ENCODE measurements at regions not wholly inside any gene's neighbourhood (a gene's known extent, or its start where the extent isn't known, plus 50 kb on each side); places are given as distances from the start of the nearest gene placed in this dataset.

- TF ChIP-seq, protein P1, sequence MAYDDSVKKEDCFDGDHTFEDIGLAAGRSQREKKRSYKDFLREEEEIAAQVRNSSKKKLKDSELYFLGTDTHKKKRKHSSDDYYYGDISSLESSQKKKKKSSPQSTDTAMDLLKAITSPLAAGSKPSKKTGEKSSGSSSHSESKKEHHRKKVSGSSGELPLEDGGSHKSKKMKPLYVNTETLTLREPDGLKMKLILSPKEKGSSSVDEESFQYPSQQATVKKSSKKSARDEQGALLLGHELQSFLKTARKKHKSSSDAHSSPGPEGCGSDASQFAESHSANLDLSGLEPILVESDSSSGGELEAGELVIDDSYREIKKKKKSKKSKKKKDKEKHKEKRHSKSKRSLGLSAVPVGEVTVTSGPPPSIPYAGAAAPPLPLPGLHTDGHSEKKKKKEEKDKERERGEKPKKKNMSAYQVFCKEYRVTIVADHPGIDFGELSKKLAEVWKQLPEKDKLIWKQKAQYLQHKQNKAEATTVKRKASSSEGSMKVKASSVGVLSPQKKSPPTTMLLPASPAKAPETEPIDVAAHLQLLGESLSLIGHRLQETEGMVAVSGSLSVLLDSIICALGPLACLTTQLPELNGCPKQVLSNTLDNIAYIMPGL (CRISPR knock-in tag; IDR thresholded peaks at IDR 0.05): no peak
- TF ChIP-seq, protein P2, sequence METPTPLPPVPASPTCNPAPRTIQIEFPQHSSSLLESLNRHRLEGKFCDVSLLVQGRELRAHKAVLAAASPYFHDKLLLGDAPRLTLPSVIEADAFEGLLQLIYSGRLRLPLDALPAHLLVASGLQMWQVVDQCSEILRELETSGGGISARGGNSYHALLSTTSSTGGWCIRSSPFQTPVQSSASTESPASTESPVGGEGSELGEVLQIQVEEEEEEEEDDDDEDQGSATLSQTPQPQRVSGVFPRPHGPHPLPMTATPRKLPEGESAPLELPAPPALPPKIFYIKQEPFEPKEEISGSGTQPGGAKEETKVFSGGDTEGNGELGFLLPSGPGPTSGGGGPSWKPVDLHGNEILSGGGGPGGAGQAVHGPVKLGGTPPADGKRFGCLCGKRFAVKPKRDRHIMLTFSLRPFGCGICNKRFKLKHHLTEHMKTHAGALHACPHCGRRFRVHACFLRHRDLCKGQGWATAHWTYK (CRISPR knock-in tag; IDR thresholded peaks at IDR 0.05): no peak
- TF ChIP-seq, protein P3, sequence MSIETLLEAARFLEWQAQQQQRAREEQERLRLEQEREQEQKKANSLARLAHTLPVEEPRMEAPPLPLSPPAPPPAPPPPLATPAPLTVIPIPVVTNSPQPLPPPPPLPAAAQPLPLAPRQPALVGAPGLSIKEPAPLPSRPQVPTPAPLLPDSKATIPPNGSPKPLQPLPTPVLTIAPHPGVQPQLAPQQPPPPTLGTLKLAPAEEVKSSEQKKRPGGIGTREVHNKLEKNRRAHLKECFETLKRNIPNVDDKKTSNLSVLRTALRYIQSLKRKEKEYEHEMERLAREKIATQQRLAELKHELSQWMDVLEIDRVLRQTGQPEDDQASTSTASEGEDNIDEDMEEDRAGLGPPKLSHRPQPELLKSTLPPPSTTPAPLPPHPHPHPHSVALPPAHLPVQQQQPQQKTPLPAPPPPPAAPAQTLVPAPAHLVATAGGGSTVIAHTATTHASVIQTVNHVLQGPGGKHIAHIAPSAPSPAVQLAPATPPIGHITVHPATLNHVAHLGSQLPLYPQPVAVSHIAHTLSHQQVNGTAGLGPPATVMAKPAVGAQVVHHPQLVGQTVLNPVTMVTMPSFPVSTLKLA (conservative IDR thresholded peaks at IDR 0.05): no peak
- no peak for TF ChIP-seq IFI16 (CRISPR knock-in tag; IDR thresholded peaks at IDR 0.05)
These were observed 130.4 kb downstream of the PFKFB3 start (continued) for GRCh38 chr10:6333086-6333485.

- in situ Hi-C loops (cut with MboI) (no loop called here), intact Hi-C loops (cut with micrococcal nuclease) (no loop called here)
- no TSS peak for BruUV-seq (replicated peaks)
- no peak for ATAC-seq
- no peak overlapping the region for H2AFZ ChIP-seq (ENCODE audit: low read depth, low read length)
- H3K27me3 ChIP-seq (ENCODE audit: control insufficient read depth in 2 of 2, insufficient read depth in 2 of 2, low read length in 2 of 2): peaks cover 0 to 18% of the 10 kb centered on the region in 2 experiments; a peak in 3 of 5 replicates
- H3K9me1 ChIP-seq (ENCODE audit: control insufficient read depth, insufficient read depth, low read length): no peaks in the 10 kb centered on the region
- no peak overlapping the region for H3K4me2 ChIP-seq (ENCODE audit: insufficient read depth, low read length)
- H3K79me2 ChIP-seq (ENCODE audit: control insufficient read depth, insufficient read depth, low read length): no peaks in the 10 kb centered on the region
- DNase-seq (ENCODE audit: extremely low read depth in 1 of 4, low spot score in 3 of 4): no peak
- H3K9ac ChIP-seq (ENCODE audit: insufficient read depth in 1 of 2, low read depth in 2 of 2, low read length in 2 of 2): no peak overlapping the region
- peaks cover 0 to 4% of the 10 kb centered on the region in 2 experiments; a peak in 2 of 5 replicates for H3K4me1 ChIP-seq (replicated peaks in 1 of 2; ENCODE audit: control insufficient read depth in 2 of 2, insufficient read depth in 2 of 2, low read length in 2 of 2)
- no peaks in the 10 kb centered on the region for H3K9me3 ChIP-seq (replicated peaks; ENCODE audit: control insufficient read depth, insufficient read depth, low read depth, low read length)
- H4K20me1 ChIP-seq (replicated peaks; ENCODE audit: control insufficient read depth, insufficient read depth, low read length): no peaks in the 10 kb centered on the region
- H3K27ac ChIP-seq (ENCODE audit: extremely low read depth, low read depth, low read length): no peak overlapping the region
- H3K4me3 ChIP-seq: no peak overlapping the region
- ChIA-PET POLR2A (no interaction called here), CTCF (ENCODE audit: low intra/inter-chr PET ratio) (no interaction called here)
- no peaks in the 10 kb centered on the region for H3K36me3 ChIP-seq (ENCODE audit: control insufficient read depth, insufficient read depth, low read length)
- WGBS (ENCODE audit: insufficient coverage, low coverage, missing lambda C conversion rate): 0% methylated on average over 2 of the region's 2 CpGs
- no peak for FAIRE-seq
- TF ChIP-seq ZNF134 (CRISPR knock-in tag; conservative IDR thresholded peaks at IDR 0.05): peak; percentile 97
- peak; percentile 71 for TF ChIP-seq RBM25 (IDR thresholded peaks at IDR 0.05; ENCODE audit: low read depth, low read length, severe bottlenecking)
- no peak for TF ChIP-seq ELK3 (CRISPR knock-in tag; IDR thresholded peaks at IDR 0.05)
- no peak for TF ChIP-seq ZNF140 (CRISPR knock-in tag; IDR thresholded peaks at IDR 0.05)
These were observed 131.2 kb downstream of the PFKFB3 start for GRCh38 chr10:6333973-6334372.
